ENCODE measurements at regions not wholly inside any gene's neighbourhood (a gene's known extent, or its start where the extent isn't known, plus 50 kb on each side); places are given as distances from the start of the nearest gene placed in this dataset.

GRCh38 chr4:19857991-19858390, 393.7 kb upstream of the SLIT2 start:
- H3K36me3 ChIP-seq (ENCODE audit: insufficient read depth, low read length): no peaks in the 10 kb centered on the region
- no peaks in the 10 kb centered on the region for H3K9me3 ChIP-seq (ENCODE audit: low read length)
- no peak overlapping the region for H3K9ac ChIP-seq (ENCODE audit: low read length)
- H3K27me3 ChIP-seq (ENCODE audit: control insufficient read depth in 1 of 2, insufficient read depth in 2 of 2, low read length in 2 of 2): no peaks in the 10 kb centered on the region
- no peak overlapping the region for H3K4me3 ChIP-seq (ENCODE audit: low read depth in 1 of 2, low read length in 2 of 2)
- H3K4me1 ChIP-seq (ENCODE audit: insufficient read depth, low read length): no peaks in the 10 kb centered on the region
- no peak overlapping the region for H3K27ac ChIP-seq (ENCODE audit: low read depth, low read length)

- no peak overlapping the region for H3K9ac ChIP-seq (ENCODE audit: low read length)
- H3K27me3 ChIP-seq (ENCODE audit: control insufficient read depth in 1 of 2, insufficient read depth in 2 of 2, low read length in 2 of 2): no peaks in the 10 kb centered on the region
- H3K4me3 ChIP-seq (ENCODE audit: low read depth in 1 of 2, low read length in 2 of 2): no peak overlapping the region
- no peaks in the 10 kb centered on the region for H3K36me3 ChIP-seq (ENCODE audit: insufficient read depth, low read length)
- no peaks in the 10 kb centered on the region for H3K9me3 ChIP-seq (ENCODE audit: low read length)
- H3K27ac ChIP-seq (ENCODE audit: low read depth, low read length): no peak overlapping the region
- no peaks in the 10 kb centered on the region for H3K4me1 ChIP-seq (ENCODE audit: insufficient read depth, low read length)
These were observed 394.3 kb upstream of the SLIT2 start for GRCh38 chr4:19857380-19857779.

GRCh38 chr4:19850909-19851308, 400.8 kb upstream of the SLIT2 start:
- no peaks in the 10 kb centered on the region for H3K9me3 ChIP-seq (ENCODE audit: low read length)
- H3K4me1 ChIP-seq (ENCODE audit: insufficient read depth, low read length): no peaks in the 10 kb centered on the region
- H3K4me3 ChIP-seq (ENCODE audit: low read depth in 1 of 2, low read length in 2 of 2): no peak overlapping the region
- H3K27me3 ChIP-seq (ENCODE audit: control insufficient read depth in 1 of 2, insufficient read depth in 2 of 2, low read length in 2 of 2): no peaks in the 10 kb centered on the region
- no peak overlapping the region for H3K27ac ChIP-seq (ENCODE audit: low read depth, low read length)
- H3K36me3 ChIP-seq (ENCODE audit: insufficient read depth, low read length): no peaks in the 10 kb centered on the region
- H3K9ac ChIP-seq (ENCODE audit: low read length): no peak overlapping the region

- H3K27me3 ChIP-seq (ENCODE audit: control insufficient read depth in 1 of 2, insufficient read depth in 2 of 2, low read length in 2 of 2): no peaks in the 10 kb centered on the region
- H3K4me3 ChIP-seq (ENCODE audit: low read depth in 1 of 2, low read length in 2 of 2): no peak overlapping the region
- H3K9ac ChIP-seq (ENCODE audit: low read length): no peak overlapping the region
- no peak overlapping the region for H3K27ac ChIP-seq (ENCODE audit: low read depth, low read length)
- H3K9me3 ChIP-seq (ENCODE audit: low read length): no peaks in the 10 kb centered on the region
- no peaks in the 10 kb centered on the region for H3K4me1 ChIP-seq (ENCODE audit: insufficient read depth, low read length)
- H3K36me3 ChIP-seq (ENCODE audit: insufficient read depth, low read length): no peaks in the 10 kb centered on the region
These were observed 407.3 kb upstream of the SLIT2 start for GRCh38 chr4:19844446-19844845.

GRCh38 chr4:19842471-19842870, 409.2 kb upstream of the SLIT2 start:
- H3K27me3 ChIP-seq (ENCODE audit: control insufficient read depth in 1 of 2, insufficient read depth in 2 of 2, low read length in 2 of 2): no peaks in the 10 kb centered on the region
- H3K36me3 ChIP-seq (ENCODE audit: insufficient read depth, low read length): no peaks in the 10 kb centered on the region
- no peak overlapping the region for H3K27ac ChIP-seq (ENCODE audit: low read depth, low read length)
- H3K4me3 ChIP-seq (ENCODE audit: low read depth in 1 of 2, low read length in 2 of 2): no peak overlapping the region
- H3K4me1 ChIP-seq (ENCODE audit: insufficient read depth, low read length): no peaks in the 10 kb centered on the region
- H3K9ac ChIP-seq (ENCODE audit: low read length): no peak overlapping the region
- H3K9me3 ChIP-seq (ENCODE audit: low read length): no peaks in the 10 kb centered on the region

- no peak overlapping the region for H3K27ac ChIP-seq (ENCODE audit: low read depth, low read length)
- H3K9me3 ChIP-seq (ENCODE audit: low read length): no peaks in the 10 kb centered on the region
- H3K9ac ChIP-seq (ENCODE audit: low read length): no peak overlapping the region
- no peak overlapping the region for H3K4me3 ChIP-seq (ENCODE audit: low read depth in 1 of 2, low read length in 2 of 2)
- no peaks in the 10 kb centered on the region for H3K36me3 ChIP-seq (ENCODE audit: insufficient read depth, low read length)
- H3K27me3 ChIP-seq (ENCODE audit: control insufficient read depth in 1 of 2, insufficient read depth in 2 of 2, low read length in 2 of 2): no peaks in the 10 kb centered on the region
- no peaks in the 10 kb centered on the region for H3K4me1 ChIP-seq (ENCODE audit: insufficient read depth, low read length)
These were observed 412.8 kb upstream of the SLIT2 start for GRCh38 chr4:19838858-19839257.

GRCh38 chr4:19835429-19835828, 416.3 kb upstream of the SLIT2 start:
- Histone ChIP-seq H3K9ac (ENCODE audit: low read length) (no peak overlapping the region), H3K4me1 (ENCODE audit: insufficient read depth, low read length) (no peaks in the 10 kb centered on the region), H3K27ac (ENCODE audit: low read depth, low read length) (no peak overlapping the region), H3K36me3 (ENCODE audit: insufficient read depth, low read length) (no peaks in the 10 kb centered on the region), H3K27me3 (ENCODE audit: control insufficient read depth in 1 of 2, insufficient read depth in 2 of 2, low read length in 2 of 2) (no peaks in the 10 kb centered on the region), H3K9me3 (ENCODE audit: low read length) (no peaks in the 10 kb centered on the region), H3K4me3 (ENCODE audit: low read depth in 1 of 2, low read length in 2 of 2) (no peak overlapping the region)

- H3K36me3 ChIP-seq (ENCODE audit: insufficient read depth, low read length): no peaks in the 10 kb centered on the region
- H3K27me3 ChIP-seq (ENCODE audit: control insufficient read depth in 1 of 2, insufficient read depth in 2 of 2, low read length in 2 of 2): no peaks in the 10 kb centered on the region
- H3K4me3 ChIP-seq (ENCODE audit: low read depth in 1 of 2, low read length in 2 of 2): no peak overlapping the region
- H3K9me3 ChIP-seq (ENCODE audit: low read length): no peaks in the 10 kb centered on the region
- H3K27ac ChIP-seq (ENCODE audit: low read depth, low read length): no peak overlapping the region
- H3K4me1 ChIP-seq (ENCODE audit: insufficient read depth, low read length): no peaks in the 10 kb centered on the region
- no peak overlapping the region for H3K9ac ChIP-seq (ENCODE audit: low read length)
These were observed 419.3 kb upstream of the SLIT2 start for GRCh38 chr4:19832411-19832810.

GRCh38 chr4:19831644-19832285, 419.9 kb upstream of the SLIT2 start:
- no peak overlapping the region for H3K9ac ChIP-seq (ENCODE audit: low read length)
- no peaks in the 10 kb centered on the region for H3K27me3 ChIP-seq (ENCODE audit: control insufficient read depth in 1 of 2, insufficient read depth in 2 of 2, low read length in 2 of 2)
- no peak overlapping the region for H3K4me3 ChIP-seq (ENCODE audit: low read depth in 1 of 2, low read length in 2 of 2)
- no peaks in the 10 kb centered on the region for H3K9me3 ChIP-seq (ENCODE audit: low read length)
- no peak overlapping the region for H3K27ac ChIP-seq (ENCODE audit: low read depth, low read length)
- no peaks in the 10 kb centered on the region for H3K4me1 ChIP-seq (ENCODE audit: insufficient read depth, low read length)
- H3K36me3 ChIP-seq (ENCODE audit: insufficient read depth, low read length): no peaks in the 10 kb centered on the region

- Histone ChIP-seq H3K27me3 (ENCODE audit: control insufficient read depth in 1 of 2, insufficient read depth in 2 of 2, low read length in 2 of 2) (no peaks in the 10 kb centered on the region), H3K27ac (ENCODE audit: low read depth, low read length) (no peak overlapping the region), H3K9me3 (ENCODE audit: low read length) (no peaks in the 10 kb centered on the region), H3K36me3 (ENCODE audit: insufficient read depth, low read length) (no peaks in the 10 kb centered on the region), H3K4me3 (ENCODE audit: low read depth in 1 of 2, low read length in 2 of 2) (no peak overlapping the region), H3K4me1 (ENCODE audit: insufficient read depth, low read length) (no peaks in the 10 kb centered on the region), H3K9ac (ENCODE audit: low read length) (no peak overlapping the region)
These were observed 422.6 kb upstream of the SLIT2 start for GRCh38 chr4:19829101-19829500.

GRCh38 chr4:19823781-19824180, 427.9 kb upstream of the SLIT2 start:
- Histone ChIP-seq H3K36me3 (ENCODE audit: insufficient read depth, low read length) (no peaks in the 10 kb centered on the region), H3K4me3 (ENCODE audit: low read depth in 1 of 2, low read length in 2 of 2) (no peak overlapping the region), H3K27ac (ENCODE audit: low read depth, low read length) (no peak overlapping the region), H3K9ac (ENCODE audit: low read length) (no peak overlapping the region), H3K9me3 (ENCODE audit: low read length) (no peaks in the 10 kb centered on the region), H3K27me3 (ENCODE audit: control insufficient read depth in 1 of 2, insufficient read depth in 2 of 2, low read length in 2 of 2) (no peaks in the 10 kb centered on the region), H3K4me1 (ENCODE audit: insufficient read depth, low read length) (no peaks in the 10 kb centered on the region)

- Histone ChIP-seq H3K36me3 (ENCODE audit: insufficient read depth, low read length) (no peaks in the 10 kb centered on the region), H3K4me1 (ENCODE audit: insufficient read depth, low read length) (no peaks in the 10 kb centered on the region), H3K27ac (ENCODE audit: low read depth, low read length) (no peak overlapping the region)
These were observed 432.0 kb upstream of the SLIT2 start for GRCh38 chr4:19819737-19820136.

More at GRCh38 chr4:19819737-19820136, 432.0 kb upstream of the SLIT2 start:
- Histone ChIP-seq H3K4me3 (ENCODE audit: low read depth in 1 of 2, low read length in 2 of 2) (no peak overlapping the region), H3K27me3 (ENCODE audit: control insufficient read depth in 1 of 2, insufficient read depth in 2 of 2, low read length in 2 of 2) (no peaks in the 10 kb centered on the region), H3K9ac (ENCODE audit: low read length) (no peak overlapping the region), H3K9me3 (ENCODE audit: low read length) (no peaks in the 10 kb centered on the region)
